Frontal cortex (tissue), 3 donors: ENCODE measurements at regions not wholly inside any gene's neighbourhood (a gene's known extent, or its start where the extent isn't known, plus 50 kb on each side); places are given as distances from the start of the nearest gene placed in this dataset.

Source experiments
- DNase-seq, 2 donors: peaks; one replicate each; pipeline ENCODE4 v3.0.0; 2012; ENCODE audit warnings: low spot score in 2 of 2
- FAIRE-seq: peaks from 2 replicates; lab custom pipeline; 2012; peaks lifted over from hg19 to GRCh38; lab: Jason Lieb, UNC
- donor health status: control.
- donor health status: control.
- donor health status: control.

DNA sequence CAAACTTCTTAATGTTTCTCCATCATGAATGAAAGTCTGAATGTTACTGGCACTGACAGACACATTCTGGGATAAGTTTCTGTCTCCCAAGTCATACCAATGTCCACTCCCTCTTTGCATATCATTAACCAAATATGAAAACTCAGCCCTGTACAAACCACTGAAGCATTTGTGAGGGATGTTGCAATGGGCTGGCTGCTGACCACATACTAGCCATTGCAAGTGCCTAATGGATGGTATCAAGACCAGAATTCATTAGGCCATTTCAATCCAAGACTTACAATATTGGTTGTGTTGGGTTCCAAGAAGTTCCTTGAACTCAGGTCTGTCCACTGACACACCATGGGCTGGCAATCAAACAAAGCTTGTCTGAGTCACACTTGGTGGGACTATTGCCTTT is 73.8 kb downstream of the CBLN2 start:
- FAIRE-seq, result no peak

DNA sequence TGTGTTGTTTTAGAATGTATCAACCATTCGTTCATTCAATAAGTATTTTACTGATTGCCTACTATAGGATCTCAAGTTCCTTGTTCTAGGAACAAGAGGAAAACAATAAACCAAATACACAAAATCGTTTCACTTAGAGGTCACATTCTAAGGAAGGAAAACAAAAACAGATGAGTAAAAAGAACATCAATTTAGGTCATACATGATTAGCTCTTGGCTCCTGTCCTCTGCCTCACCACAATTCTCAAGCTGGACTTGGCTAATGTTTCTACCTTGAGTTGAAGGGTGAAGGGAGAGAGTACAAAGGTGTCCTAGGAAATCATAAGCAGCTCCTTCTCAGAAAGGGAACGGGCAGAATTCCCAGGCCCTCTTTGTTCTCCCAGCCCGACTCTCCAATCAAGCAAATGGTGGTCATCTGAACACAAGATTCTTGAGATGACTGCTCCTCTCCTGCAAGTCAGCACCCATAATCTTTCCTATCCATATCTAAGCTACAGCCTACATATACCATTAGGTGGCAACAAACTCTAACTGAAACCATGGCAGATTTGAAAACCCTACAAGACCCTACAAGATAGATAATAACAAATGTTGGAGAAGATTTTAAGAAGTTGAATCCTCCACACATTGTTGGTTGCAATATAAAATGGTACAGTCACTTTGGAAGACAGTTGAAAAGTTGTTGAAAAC is 76.0 kb downstream of the CBLN2 start:
- DNase-seq (no peak), FAIRE-seq (no peak)

More for the DNA sequence above, 73.8 kb downstream of the CBLN2 start:
- DNase-seq, result no peak

DNA sequence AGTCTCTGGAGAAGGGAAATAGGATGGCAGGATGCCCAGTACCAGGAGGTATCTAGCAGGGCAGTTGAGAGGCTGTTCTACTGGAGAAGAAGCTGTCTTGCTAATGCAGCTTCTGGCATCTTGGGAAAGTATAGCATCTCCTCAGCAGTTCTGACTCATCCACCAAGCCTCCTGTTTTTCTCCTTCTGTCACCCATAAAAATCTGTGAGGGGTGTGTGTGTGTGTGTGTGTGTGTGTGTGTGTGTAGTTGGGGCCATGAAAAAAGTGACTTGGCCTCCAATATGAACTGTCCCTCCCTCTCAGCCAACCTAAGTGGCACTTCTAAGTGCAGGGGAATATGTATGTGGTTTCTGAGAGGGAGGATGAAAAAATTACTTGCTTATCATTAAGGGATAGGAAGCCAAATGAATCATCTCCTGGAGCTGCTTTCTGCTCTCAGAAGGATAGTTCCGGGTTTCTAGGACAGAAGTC is 83.9 kb downstream of the CBLN2 start:
- FAIRE-seq (no peak), DNase-seq (no peak)

DNA sequence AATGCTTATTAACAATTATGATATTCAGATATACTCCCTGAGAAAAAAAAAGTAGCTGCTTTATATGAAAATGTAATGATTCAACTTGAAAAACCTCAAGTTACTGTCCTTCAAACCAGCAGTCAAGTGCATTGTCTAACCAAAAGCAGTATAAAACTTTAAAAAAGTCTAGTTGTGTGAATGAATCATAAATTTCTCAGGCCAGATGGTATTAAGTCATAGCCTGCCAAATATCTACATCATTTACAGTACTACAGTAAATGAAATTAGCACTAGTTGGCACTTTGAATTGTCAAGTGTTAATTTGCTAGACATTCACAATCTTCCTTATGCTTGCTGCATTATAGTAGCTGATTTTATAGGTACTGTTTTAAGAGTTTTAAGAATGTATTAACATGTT is 85.9 kb downstream of the CBLN2 start:
- DNase-seq, result no peak
- no peak for FAIRE-seq

DNA sequence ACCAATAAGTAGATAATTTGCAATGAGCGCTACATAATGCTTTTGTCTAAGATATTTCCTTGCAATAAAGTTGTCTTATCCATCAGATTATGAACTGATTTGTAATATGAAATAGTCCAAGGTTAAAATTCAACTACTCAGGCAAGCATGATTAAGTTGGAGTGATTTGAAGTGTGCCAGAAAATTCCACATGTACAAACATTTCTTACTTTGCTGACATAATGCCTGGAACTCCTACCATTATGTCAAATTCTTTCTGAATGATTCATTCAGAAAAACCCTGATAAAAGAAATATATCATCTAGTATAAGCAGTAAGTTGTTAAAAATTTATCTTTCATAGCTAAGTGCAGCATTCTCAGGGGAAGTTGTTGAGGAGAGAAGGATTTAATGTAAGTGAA is 87.3 kb downstream of the CBLN2 start:
- DNase-seq (no peak), FAIRE-seq (no peak)

DNA sequence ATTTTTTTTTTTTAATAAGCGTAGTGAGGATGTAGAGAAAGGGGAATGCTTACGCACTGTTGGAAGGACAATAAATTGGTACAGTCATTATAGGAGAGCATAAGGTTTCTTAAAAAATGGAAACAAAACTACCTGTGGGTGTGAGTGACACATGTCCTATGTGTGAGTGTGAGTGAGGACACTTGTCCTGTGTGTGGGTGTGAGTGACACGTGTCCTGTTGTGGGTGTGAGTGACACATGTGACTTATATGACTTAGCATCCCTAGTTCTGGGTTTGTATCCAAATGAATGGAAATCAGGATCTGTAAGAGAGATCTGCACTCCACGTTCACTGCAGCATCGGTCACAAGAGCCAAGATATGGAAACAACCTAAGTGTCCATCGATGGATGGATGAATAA is 91.8 kb downstream of the CBLN2 start:
- no peak for DNase-seq

DNA sequence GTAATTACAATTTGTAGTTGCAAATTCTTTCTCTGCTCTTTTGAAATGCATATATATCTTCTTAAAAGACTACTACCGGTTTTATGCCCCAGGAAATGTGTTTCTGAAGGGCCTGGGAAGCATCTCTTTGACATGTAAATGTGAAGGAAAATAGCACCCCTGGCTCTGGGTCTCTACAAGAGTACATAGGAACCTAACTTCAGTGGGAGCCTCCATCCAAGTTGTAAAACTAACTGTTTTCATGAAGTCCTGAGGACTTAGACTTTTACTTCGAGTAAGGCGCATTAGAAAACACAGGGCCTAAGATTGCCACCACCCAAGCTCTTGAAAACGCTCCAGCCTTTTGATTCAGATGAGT is 99.4 kb downstream of the CBLN2 start:
- FAIRE-seq (no peak), DNase-seq (no peak)

More for the DNA sequence above, 91.8 kb downstream of the CBLN2 start:
- FAIRE-seq, result no peak

DNA sequence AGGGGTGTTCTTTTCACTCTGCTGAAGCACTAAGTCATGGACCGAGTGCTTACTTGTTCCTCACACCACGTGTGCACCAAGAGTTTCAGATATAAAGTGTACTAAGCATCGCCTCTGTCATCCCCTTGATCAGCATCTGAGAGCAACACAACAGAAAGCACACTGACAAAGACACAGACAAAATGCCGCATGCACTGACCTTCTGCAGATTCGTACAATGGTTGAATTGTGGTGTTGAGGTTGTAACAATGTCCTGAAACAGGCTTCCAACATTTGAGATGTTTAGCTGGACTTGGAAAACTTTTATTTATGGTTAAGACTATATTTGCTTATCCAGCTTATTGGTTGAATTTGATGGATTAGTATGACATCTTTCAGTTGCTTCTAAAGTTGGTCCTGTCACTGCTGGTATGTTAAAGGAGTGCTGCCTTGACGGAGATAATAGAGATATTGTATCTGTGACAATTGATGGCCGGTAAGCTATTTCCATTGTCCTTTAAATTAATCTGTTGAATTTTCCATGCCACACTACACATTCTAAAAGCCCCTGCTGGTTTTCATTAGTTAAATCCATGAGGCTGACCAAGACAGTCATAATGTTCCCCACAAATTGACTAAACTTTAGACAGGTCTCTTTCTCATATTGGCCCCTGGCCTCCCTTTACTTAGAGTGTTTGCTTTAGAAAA is 99.9 kb downstream of the CBLN2 start:
- DNase-seq (no peak), FAIRE-seq (no peak)

DNA sequence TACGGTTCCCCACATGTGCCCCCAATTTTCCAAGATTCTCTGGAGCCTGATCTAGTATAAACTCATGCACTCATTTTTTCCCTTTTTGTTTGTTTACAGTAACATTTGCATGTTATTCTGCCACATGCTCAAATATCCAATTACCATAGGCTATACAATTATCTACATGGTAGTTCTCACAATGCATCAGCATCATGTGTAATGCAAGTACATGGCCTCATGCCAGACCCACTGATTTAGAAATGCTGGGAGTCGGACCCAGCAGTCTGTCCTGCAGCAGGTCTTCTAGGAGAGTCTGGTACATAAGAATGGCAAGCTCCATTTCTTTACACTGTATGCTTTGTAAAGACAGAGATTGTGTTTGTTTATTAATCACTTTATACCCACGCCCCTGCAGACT is 107.7 kb downstream of the CBLN2 start:
- DNase-seq, result no peak
- FAIRE-seq, result no peak

DNA sequence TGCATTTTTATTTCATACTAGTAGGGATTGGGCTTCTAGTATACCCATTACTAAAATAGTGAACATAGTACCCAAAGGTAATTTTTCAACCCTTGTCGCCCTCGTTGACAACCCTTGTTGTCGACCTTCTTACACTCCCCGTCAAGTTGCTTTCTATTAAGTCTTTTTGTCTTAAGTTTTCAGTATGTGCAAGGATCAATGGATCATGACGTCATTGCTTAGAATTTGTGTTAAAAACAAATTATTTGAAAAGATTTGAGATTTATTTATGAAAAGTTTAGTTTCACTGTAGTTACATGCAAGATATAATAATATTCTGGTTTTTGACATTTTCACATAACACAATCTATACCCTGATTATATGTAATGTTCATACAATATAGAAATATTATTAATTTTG is 110.4 kb downstream of the CBLN2 start:
- DNase-seq, result no peak
- peak; percentile 17 for FAIRE-seq

DNA sequence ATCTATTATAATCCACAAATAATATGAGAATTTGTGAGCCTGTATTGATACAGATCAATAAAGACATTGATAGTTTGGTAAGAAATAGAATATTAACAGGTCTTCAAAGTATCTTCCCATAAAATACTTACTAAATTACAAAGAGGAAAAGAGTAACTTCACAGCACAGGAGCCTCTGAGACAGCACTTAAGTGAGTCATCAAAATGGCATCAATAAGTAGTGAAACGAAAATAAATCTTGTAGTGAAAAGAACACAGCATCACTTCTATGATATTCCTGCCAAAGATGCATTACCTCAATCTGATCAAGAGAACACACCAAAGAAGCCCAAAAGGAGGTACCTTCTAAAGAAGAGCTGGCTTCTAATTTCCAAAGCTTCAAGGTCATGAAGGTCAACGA is 116.4 kb downstream of the CBLN2 start:
- DNase-seq, result no peak
- no peak for FAIRE-seq

DNA sequence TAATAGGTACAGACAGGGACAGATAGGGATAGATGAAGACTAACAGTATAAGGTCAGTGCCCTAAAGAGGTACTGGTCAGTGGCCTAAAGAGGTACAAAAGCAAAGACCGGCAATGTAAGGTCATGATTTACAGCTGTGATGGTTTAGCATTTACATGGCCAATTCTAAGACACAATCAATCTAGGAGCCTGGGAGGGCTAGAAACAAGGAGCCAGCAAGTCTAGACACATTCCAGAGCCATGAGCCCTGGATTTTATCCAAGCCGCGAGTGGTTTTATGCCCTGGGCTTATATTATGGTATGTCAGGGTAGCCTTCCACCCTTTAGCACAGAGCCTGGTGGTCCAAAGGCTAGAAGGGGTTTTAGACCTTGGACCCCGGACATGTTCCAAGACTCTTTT is 124.2 kb downstream of the CBLN2 start:
- DNase-seq (no peak), FAIRE-seq (no peak)

DNA sequence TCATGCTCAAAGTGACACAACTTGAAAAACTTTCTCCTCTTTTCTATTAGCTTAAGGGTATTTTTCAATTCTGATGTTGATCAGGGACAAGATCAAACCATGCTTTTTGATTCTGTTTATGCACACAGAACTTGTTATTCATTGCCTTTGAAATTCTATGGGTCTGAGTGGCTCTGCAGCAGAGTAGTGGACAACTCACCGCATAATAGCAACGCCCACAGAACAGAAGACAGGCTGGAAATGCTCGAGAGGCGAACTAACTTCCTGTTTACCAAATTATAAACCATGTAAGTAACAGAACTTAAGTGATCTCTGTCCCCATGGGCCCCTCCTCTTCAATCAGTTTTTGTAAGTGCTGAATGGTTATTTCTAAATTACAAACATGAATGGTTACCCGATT is 131.2 kb downstream of the CBLN2 start:
- FAIRE-seq, result no peak

DNA sequence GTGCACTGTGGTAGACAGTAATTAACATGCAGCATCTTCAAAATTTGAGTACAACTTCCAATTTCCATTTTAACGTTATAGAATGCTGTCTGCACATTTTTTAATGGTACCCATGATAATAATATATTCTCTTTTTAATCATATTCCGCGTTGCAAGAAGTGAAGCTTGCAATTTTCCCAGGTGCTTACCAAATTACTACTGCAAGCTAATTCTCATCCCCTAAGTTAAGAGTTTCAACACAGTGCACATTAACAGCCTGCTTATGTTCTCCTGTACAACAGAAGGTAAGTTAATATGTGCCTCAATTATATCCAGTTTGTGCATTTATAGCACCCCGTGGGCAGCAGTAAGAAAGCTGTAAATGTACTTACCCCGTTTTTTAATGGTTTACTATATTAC is 132.9 kb downstream of the CBLN2 start:
- DNase-seq (no peak), FAIRE-seq (no peak)

More for the DNA sequence above, 131.2 kb downstream of the CBLN2 start:
- no peak for DNase-seq

DNA sequence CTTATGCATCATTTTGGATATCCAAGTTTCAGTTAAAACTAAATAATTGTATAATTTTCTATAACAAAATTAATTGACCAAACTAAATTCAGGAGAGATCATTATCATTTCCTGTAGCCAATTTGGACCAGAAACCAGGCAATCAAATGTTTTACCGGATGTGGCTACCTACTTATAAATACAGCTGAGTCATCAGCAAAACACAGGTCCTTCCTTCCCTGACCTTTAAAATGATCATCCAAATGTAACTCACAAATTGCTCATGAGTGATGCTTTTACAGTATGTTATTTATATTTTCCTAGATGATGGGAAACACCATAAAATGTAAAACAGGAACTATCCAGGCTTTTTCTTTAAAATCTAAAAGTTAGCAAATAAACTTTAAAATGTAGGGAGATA is 133.7 kb downstream of the CBLN2 start:
- FAIRE-seq (no peak), DNase-seq (no peak)

DNA sequence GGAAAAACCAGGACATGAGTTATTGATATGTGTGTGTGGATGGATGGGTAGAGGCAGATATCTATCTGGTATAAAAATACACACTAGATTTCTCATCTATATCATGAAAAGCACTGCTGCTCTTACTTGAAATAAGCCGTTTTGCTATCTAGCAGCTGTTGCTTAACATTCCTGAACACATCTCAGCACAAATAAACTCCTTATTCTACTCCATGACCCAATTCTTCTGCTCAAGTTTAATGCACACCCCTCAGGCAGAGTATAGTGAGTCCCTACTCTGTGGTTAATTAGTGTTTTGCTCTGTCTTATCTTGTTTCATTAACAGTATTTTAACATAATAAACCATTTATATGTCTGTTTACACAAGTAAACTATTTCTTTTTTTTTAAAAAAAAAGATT is 134.2 kb downstream of the CBLN2 start:
- DNase-seq (no peak), FAIRE-seq (no peak)

DNA sequence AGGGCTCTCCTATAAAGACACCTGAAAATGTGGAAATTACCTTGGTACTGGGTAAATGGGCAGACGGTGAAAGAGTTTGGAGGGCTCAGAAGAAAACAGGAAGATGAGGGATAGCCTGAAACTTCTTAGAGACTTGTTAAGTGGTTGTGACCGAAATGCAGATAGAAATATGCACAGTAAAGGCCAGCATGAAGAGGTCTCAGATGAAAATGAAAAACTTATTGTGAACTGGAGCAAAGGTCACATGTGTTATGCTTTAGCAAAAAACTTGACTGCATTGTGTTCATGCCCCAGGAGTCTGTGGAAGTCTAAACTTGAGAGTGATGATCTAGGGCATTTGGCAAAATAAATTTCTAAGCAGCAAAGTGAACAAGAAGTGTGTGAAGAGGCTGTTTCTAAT is 137.1 kb downstream of the CBLN2 start:
- FAIRE-seq (no peak), DNase-seq (no peak)

DNA sequence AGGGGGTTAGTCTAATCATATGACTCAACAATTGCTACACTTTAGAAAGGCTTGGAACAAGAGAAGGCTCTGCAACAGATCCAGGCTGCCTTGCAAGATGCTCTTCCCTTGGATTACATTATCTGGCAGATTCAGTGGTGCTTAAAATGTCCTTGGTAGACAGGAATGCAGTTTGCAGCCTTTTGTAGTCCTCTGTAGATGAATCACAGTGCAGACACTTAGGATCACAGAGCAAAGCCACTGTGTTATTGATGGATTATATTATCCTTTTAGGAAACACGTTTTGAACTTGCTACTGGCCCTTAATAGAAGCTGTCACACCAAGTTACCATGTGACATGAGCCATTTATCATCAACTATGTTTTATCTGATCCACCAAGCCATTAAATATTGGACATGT is 152.2 kb downstream of the CBLN2 start:
- FAIRE-seq (no peak), DNase-seq (no peak)

DNA sequence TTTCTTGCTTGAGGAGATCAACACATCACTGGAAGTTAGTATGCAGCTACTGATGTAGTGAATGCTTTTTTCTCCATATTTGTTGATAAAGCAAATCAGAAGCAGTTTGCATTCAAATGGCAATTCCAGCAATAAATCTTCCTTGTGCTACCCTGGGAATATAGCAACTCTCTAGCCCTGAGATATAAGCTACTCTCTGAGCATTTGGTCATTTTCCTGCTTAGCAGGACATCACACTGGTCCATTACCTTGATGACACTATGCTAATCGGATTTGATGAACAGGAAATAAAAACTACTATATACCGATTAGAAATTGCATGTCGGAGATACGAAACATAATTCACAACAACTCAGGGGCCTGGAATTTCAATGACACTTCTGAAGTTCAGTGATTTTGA is 152.7 kb downstream of the CBLN2 start:
- FAIRE-seq, result no peak
- no peak for DNase-seq

DNA sequence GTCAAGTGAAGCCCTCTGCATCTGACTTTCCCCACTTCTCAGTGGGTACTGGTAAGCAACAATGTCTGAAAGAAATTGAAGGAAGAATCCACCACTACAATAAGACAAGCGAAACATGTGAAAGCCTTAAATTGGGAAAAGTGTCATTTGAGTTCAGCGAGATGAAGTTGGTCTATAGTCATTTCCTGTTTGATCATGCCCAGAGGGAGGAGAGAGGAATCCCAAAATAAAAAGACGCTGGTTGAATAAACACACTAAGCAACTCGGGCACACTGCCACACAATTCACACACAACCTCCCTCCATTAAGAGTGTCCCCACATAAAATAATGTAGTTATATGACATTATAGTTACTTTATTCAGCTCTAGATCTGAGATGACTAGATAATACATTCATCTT is 166.1 kb downstream of the CBLN2 start:
- DNase-seq (no peak), FAIRE-seq (no peak)

DNA sequence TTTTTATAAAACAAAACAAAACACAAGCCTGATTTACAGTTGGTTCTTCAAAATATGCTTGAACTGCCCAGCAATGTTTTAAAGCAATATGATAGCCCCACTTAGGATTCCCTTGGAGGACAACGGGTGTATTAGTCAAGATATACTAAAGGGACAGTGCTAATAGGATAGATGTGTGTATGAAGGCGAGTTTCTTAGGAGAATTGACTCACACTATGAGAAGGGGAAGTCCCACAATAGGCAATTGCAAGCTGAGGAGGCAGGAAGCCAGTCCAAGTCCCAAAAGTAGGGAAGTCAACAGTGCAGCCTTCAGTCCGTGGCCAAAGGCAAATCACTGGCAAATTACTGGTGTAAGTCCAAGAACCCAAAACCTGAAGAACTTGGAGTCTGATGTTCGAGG is 167.9 kb downstream of the CBLN2 start:
- no peak for FAIRE-seq
- no peak for DNase-seq

DNA sequence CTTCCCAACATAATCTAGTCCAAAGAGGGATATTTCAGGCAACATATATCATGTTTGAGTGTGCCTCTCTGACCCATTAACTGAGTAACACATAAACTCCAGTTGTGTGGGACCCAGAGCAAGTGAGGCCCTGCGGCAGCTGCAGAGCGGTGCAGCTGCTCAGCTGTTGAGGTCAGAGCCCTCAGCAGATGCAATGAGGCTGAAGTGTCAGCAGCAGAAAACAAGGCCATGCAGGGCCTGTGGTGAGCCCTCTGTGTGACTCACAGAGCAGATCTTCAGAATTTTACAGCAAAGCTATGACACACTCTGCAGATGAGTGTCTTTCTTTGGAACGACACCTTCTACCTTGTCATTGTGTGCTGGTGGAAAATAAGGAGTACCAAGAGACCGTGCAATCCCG is 168.5 kb downstream of the CBLN2 start:
- DNase-seq (no peak), FAIRE-seq (no peak)
